ENCODE measurements at regions not wholly inside any gene's neighbourhood (a gene's known extent, or its start where the extent isn't known, plus 50 kb on each side); places are given as distances from the start of the nearest gene placed in this dataset.
"Not testable (repeated sequence)": the region's sequence is repeated elsewhere in the genome, so short reads cannot be mapped to it uniquely, and the experiment has no call there.

DNA sequence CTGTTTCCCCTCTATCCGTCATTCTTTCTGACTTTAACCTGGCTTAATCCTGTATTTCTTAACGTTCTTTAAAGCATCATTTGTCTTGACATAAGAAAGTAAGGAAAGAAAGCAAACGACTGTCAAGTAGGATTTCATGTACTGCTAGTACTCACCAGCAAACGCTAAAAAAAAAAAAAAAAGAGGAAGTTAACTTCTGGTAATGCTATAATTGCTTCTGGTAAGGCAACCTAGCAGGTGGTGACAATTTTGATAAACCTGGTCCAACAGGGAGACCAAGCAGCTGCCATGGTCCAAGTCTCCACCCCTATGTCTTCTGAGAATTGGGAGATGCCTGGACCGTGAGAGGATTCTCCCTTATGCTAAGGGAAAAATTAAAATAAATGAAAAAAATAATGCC is 306.6 kb downstream of the DAD1 start:
- no peak overlapping the region for H3K4me3 ChIP-seq (ENCODE audit: control insufficient read depth, low read depth, low read length)
- DNase-seq (ENCODE audit: low read depth): no peak
- TF ChIP-seq, protein P1, sequence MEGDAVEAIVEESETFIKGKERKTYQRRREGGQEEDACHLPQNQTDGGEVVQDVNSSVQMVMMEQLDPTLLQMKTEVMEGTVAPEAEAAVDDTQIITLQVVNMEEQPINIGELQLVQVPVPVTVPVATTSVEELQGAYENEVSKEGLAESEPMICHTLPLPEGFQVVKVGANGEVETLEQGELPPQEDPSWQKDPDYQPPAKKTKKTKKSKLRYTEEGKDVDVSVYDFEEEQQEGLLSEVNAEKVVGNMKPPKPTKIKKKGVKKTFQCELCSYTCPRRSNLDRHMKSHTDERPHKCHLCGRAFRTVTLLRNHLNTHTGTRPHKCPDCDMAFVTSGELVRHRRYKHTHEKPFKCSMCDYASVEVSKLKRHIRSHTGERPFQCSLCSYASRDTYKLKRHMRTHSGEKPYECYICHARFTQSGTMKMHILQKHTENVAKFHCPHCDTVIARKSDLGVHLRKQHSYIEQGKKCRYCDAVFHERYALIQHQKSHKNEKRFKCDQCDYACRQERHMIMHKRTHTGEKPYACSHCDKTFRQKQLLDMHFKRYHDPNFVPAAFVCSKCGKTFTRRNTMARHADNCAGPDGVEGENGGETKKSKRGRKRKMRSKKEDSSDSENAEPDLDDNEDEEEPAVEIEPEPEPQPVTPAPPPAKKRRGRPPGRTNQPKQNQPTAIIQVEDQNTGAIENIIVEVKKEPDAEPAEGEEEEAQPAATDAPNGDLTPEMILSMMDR (IDR thresholded peaks at IDR 0.05; ENCODE audit: control insufficient read depth, insufficient read depth, low read depth, low read length, missing control alignments): no peak

DNA sequence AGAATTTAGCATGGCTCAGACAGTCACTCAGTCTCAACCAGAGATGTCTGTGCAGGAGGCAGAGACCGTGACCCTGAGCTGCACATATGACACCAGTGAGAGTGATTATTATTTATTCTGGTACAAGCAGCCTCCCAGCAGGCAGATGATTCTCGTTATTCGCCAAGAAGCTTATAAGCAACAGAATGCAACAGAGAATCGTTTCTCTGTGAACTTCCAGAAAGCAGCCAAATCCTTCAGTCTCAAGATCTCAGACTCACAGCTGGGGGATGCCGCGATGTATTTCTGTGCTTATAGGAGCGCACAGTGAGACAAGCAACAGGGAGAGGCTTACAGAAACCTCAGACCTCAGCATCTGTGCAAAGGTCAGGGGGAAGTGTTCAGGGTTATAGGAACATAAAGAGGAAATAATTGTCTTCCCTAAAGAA is 307.6 kb downstream of the DAD1 start:
- not testable (repeated sequence) for H3K4me3 ChIP-seq (ENCODE audit: control insufficient read depth, low read depth, low read length)

DNA sequence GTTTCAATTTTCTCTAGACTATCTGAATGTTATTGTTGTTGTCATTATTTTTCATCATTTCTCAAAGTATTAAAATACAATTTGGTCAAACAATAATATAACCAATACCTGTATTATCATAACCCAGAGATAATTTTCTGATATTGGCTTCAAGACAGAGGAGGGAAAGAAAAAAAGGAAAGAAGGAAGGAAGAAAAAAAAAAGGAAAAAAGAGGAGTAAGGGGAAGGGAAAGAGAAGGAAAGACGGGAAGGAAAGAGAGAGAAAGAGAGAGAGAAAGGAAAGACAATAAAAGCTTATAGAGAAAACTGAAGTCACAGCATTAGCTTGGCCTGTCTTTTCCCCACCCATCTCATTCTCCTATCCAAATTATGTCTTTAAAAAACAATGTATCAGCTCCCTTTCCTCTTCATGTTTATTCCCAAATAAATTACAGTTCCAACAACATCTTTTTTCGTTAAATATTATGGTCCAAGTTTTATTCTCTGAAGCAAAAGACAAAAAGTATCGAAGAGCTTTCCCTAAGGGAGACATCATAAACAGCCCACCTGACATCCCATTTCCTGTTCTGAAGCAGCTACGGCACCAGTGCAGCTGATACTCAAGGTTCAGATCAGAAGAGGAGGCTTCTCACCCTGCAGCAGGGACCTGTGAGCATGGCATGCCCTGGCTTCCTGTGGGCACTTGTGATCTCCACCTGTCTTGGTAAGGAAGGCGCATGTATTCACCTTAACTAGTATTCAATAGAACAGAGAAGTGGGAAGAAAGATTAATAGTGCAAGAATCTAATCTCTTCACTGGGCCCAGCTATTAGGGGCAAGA is 308.3 kb downstream of the DAD1 start:
- no peak overlapping the region for H3K4me3 ChIP-seq (ENCODE audit: control insufficient read depth, low read depth, low read length)
- DNase-seq (ENCODE audit: low read depth): no peak
- TF ChIP-seq, protein P1 (IDR thresholded peaks at IDR 0.05; ENCODE audit: control insufficient read depth, insufficient read depth, low read depth, low read length, missing control alignments): no peak

More for the DNA sequence above, 307.6 kb downstream of the DAD1 start:
- DNase-seq (ENCODE audit: low read depth): not testable (repeated sequence)

DNA sequence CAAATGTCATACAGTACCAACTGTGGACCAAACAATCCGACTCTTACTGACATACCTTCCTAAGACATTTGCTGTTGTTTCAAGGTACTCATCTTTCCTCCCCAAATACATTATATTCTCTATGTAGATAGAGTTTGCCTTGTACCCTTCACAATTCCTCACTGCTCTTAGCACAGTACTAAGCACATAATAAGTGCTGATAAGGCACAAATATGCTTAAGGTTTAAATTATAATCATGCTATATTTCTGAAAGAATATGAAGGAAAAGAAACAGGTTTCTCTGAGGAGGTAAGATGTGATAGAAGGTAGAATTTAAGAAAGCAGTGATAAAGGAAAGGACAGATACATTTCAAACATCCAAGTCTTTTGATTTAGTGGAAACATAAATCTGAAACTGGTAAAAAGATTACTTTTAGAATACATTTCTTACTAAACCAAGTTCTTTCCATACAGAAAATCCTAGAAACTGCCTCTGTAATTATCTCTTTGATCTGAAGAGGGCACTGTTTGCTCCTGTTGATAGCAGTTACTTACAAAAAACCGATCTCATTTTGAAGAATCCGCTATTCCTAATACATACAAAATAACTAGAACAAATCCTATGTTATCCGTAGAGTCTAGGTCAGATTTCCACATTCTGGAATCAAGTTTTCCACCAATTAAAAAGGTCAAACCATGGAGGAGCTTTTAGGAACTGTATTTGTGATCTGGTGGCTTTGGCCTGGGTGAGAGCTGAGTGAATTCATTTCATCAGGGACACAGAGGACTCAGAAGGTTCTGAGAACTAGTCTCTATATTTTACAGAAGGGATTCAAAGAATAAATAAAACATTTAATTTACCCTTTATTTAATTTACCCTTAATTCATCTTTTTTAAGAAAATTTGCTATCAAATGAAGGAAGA is 311.9 kb downstream of the DAD1 start:
- no peak overlapping the region for H3K4me3 ChIP-seq (ENCODE audit: control insufficient read depth, low read depth, low read length)
- DNase-seq (ENCODE audit: low read depth): no peak
- TF ChIP-seq, protein P1 (IDR thresholded peaks at IDR 0.05; ENCODE audit: control insufficient read depth, insufficient read depth, low read depth, low read length, missing control alignments): peak; percentile 49

DNA sequence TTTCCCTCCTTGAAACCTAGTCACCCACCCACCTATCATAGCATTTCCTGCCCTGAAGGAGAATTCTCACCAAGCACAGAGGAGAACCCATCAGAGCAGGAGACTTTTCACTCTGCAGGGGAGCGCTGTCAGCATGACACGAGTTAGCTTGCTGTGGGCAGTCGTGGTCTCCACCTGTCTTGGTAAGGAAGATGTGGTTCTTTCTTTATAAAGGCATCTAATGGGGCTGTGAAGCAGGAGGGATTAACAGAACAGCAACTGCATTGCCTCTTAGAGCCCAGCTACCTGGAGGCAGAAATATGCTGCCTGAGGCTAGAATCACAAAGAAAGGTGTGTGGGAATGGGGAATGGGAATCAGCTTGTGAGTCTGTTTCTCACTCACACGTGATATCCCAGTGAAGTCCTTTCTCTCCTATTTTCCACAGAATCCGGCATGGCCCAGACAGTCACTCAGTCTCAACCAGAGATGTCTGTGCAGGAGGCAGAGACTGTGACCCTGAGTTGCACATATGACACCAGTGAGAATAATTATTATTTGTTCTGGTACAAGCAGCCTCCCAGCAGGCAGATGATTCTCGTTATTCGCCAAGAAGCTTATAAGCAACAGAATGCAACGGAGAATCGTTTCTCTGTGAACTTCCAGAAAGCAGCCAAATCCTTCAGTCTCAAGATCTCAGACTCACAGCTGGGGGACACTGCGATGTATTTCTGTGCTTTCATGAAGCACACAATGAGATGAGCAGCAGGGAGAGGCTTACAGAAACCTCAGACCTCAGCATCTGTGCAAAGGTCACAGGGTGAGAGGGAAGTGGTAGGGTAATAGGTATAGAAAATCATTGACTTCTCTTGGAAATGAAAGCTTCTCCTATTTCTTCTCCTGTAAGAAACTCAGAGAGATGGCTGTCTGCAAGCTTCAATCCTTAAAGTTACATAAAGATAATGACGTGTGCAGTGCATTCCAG is 316.9 kb downstream of the DAD1 start:
- no peak for DNase-seq (ENCODE audit: low read depth)
- H3K4me3 ChIP-seq (ENCODE audit: control insufficient read depth, low read depth, low read length): no peak overlapping the region
- TF ChIP-seq, protein P1 (IDR thresholded peaks at IDR 0.05; ENCODE audit: control insufficient read depth, insufficient read depth, low read depth, low read length, missing control alignments): no peak

DNA sequence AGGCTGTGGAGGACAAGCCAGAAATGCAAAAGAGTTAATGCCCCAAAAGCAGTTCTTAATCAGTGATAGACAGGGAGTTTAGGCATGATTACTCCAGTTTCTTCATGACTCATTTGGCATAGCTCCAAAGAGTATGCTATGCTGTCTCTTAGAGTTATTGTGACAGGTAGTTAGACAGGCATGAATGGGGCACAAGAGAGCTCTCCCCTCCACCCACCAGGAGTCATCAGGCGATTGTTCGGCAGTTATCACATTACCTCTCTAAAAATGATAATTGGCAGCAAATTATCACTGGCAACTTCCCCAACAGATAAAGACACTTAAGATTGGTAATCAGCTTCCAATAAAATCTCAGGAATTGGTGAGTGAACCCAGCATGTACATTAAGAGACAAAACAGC is 320.1 kb downstream of the DAD1 start:
- TF ChIP-seq, protein P1 (IDR thresholded peaks at IDR 0.05; ENCODE audit: control insufficient read depth, insufficient read depth, low read depth, low read length, missing control alignments): no peak
- H3K4me3 ChIP-seq (ENCODE audit: control insufficient read depth, low read depth, low read length): no peak overlapping the region
- no peak for DNase-seq (ENCODE audit: low read depth)

Measured in AG09309 (cell line).